ENCODE measurements at regions not wholly inside any gene's neighbourhood (a gene's known extent, or its start where the extent isn't known, plus 50 kb on each side); places are given as distances from the start of the nearest gene placed in this dataset.

- TF ChIP-seq POLR2A (IDR thresholded peaks at IDR 0.05) (no peak), CTCF (IDR thresholded peaks at IDR 0.05) (no peak)
Measured at GRCh38 chr6:156654919-156655918, 122.0 kb upstream of the ARID1B start.

Data from upper lobe of left lung (tissue), 4 donors.